LoVo (cell line): ENCODE measurements at regions not wholly inside any gene's neighbourhood (a gene's known extent, or its start where the extent isn't known, plus 50 kb on each side); places are given as distances from the start of the nearest gene placed in this dataset.

Source experiments
- DNase-seq: peaks from one replicate; pipeline ENCODE4 v3.0.0-alpha.2; 2016; ENCODE audit warnings: low spot score

- DNase-seq = no peak
Measured at GRCh38 chr4:180009316-180009715, 2233.9 kb upstream of the TENM3 start.

GRCh38 chr4:180028682-180029081 is 2214.5 kb upstream of the TENM3 start:
- DNase-seq = peak; percentile 4

- no peak for DNase-seq
Measured at GRCh38 chr4:180031330-180031729, 2211.9 kb upstream of the TENM3 start.

GRCh38 chr4:180041576-180041975 is 2201.6 kb upstream of the TENM3 start:
- no peak for DNase-seq

GRCh38 chr4:180052629-180053028 is 2190.6 kb upstream of the TENM3 start:
- no peak for DNase-seq

- DNase-seq = no peak
Measured at GRCh38 chr4:180054291-180054690, 2188.9 kb upstream of the TENM3 start.

GRCh38 chr4:180057299-180057721 is 2185.9 kb upstream of the TENM3 start:
- no peak for DNase-seq

- no peak for DNase-seq
Measured at GRCh38 chr4:180057891-180058671, 2185.1 kb upstream of the TENM3 start.

- no peak for DNase-seq
Measured at GRCh38 chr4:180058691-180059215, 2184.4 kb upstream of the TENM3 start.

GRCh38 chr4:180059216-180059881 is 2183.9 kb upstream of the TENM3 start:
- no peak for DNase-seq

GRCh38 chr4:180060159-180060889 is 2182.9 kb upstream of the TENM3 start:
- no peak for DNase-seq

GRCh38 chr4:180081072-180081471 is 2162.1 kb upstream of the TENM3 start:
- DNase-seq = no peak

- no peak for DNase-seq
Measured at GRCh38 chr4:180084561-180084960, 2158.6 kb upstream of the TENM3 start.

GRCh38 chr4:180086480-180087190 is 2156.6 kb upstream of the TENM3 start:
- no peak for DNase-seq

GRCh38 chr4:180098586-180098985 is 2144.6 kb upstream of the TENM3 start:
- DNase-seq = no peak

GRCh38 chr4:180099957-180100356 is 2143.2 kb upstream of the TENM3 start:
- no peak for DNase-seq

- DNase-seq = no peak
Measured at GRCh38 chr4:180100433-180101344, 2142.5 kb upstream of the TENM3 start.

GRCh38 chr4:180101348-180102083 is 2141.7 kb upstream of the TENM3 start:
- DNase-seq = no peak

GRCh38 chr4:180103794-180104193 is 2139.4 kb upstream of the TENM3 start:
- DNase-seq = no peak

- DNase-seq = no peak
Measured at GRCh38 chr4:180105362-180105761, 2137.8 kb upstream of the TENM3 start.
